Adrenal gland (tissue), 9 donors: ENCODE measurements at regions not wholly inside any gene's neighbourhood (a gene's known extent, or its start where the extent isn't known, plus 50 kb on each side); places are given as distances from the start of the nearest gene placed in this dataset.

Experiments used
- DNase-seq, 7 donors: peaks; one replicate each; pipeline ENCODE4 v3.0.0-alpha.2; 2019 to 2020
- H3K27ac ChIP-seq, 5 donors: fragments of 200-600 bp; sonication (generic) in 4 of 5; 1 replicate in 3 of 5; 2 replicates in 2 of 5; pipeline versions ENCODE4 v1.5.1 to v1.8.0; 2016 to 2020; ENCODE audit warnings: mild to moderate bottlenecking in 1 of 5
- H3K27me3 ChIP-seq: fragments of 200-600 bp; 2 replicates; pipeline ENCODE4 v1.8.0; 2021
- H3K36me3 ChIP-seq, 2 donors: fragments of 200-600 bp; replicated peaks in 1 of 2; 1 replicate in 1 of 2; 2 replicates in 1 of 2; pipeline versions ENCODE4 v1.5.1 to v1.8.0; 2018 to 2022
- H3K4me1 ChIP-seq, 2 donors: fragments of 200-600 bp; replicated peaks in 1 of 2; 1 replicate in 1 of 2; 2 replicates in 1 of 2; pipeline versions ENCODE4 v1.5.1 to v1.8.0; 2018 to 2021
- H3K4me3 ChIP-seq, 4 donors: fragments of 200-600 bp; sonication (generic) in 3 of 4; one replicate each; pipeline ENCODE4 v1.5.1; 2016 to 2018
- H3K9me3 ChIP-seq, 3 donors: fragments of 200-600 bp; sonication (generic) in 1 of 3; replicated peaks in 1 of 3; 1 replicate in 2 of 3; 2 replicates in 1 of 3; pipeline versions ENCODE4 v1.5.1 to v1.8.0; 2016 to 2021
- CTCF ChIP-seq, 6 experiments: fragments of 450-650 bp in 4 of 6; fragments of 200-600 bp in 2 of 6; sonication (generic) in 1 of 6; IDR thresholded peaks; 1 replicate in 5 of 6; 2 replicates in 1 of 6; pipeline versions ENCODE4 v1.5.1 to v1.8.0; 2016 to 2021; ENCODE audit warnings: antibody characterized with exemption in 6 of 6, mild to moderate bottlenecking in 2 of 6, moderate library complexity in 1 of 6
- POLR2A ChIP-seq, 2 donors: fragments of 450-650 bp; IDR thresholded peaks; one replicate each; pipeline ENCODE4 v1.6.1; 2017; ENCODE audit warnings: antibody characterized with exemption in 2 of 2, mild to moderate bottlenecking in 2 of 2, moderate library complexity in 1 of 2
- WGBS, 4 donors: extraction: QIAGEN DNeasy Blood & Tissue Kit in 2 of 4; methylation state at CpG; one replicate each; pipeline versions ENCODE4 v1.1.5 to v1.1.7; 2013 to 2017; 5-methylcytosine and 5-hydroxymethylcytosine counted together
- intact Hi-C, 2 donors: fragments of 100-400 bp; cut with DNase I; formaldehyde crosslinking; loops; one replicate each; pipeline versions ENCODE4 v1.14.1 to v1.15.0; 2022 to 2023
- donor health status: healthy with polysubstance abuse.
- donor health status: Bipolar disorder and iron deficiency.
- donor health status: DM: yes; HTN: yes; CAD: no.
- donor health status: DM: no; HTN: no; CAD: no.
- donor health status: DM: no; HTN: no; CAD: no.

GRCh38 chr2:216260629-216261028, 111.7 kb downstream of the MARCHF4 start:
- H3K36me3 ChIP-seq, result no peaks in the 10 kb centered on the region
- H3K27ac ChIP-seq, result no peak overlapping the region
- WGBS, 4 donors, result 75 to 92% (median 88%) methylated on average over 4 of the region's 4 CpGs
- no peak for TF ChIP-seq POLR2A (IDR thresholded peaks at IDR 0.05)
- TF ChIP-seq CTCF (IDR thresholded peaks at IDR 0.05), result no peak
- no peaks in the 10 kb centered on the region for H3K4me1 ChIP-seq
- intact Hi-C loops, result no loop called here
- no peak for DNase-seq
- no peaks in the 10 kb centered on the region for H3K9me3 ChIP-seq
- no peaks in the 10 kb centered on the region for H3K27me3 ChIP-seq
- H3K4me3 ChIP-seq, result no peak overlapping the region

GRCh38 chr2:216259081-216259480, 113.2 kb downstream of the MARCHF4 start:
- no peaks in the 10 kb centered on the region for H3K9me3 ChIP-seq
- H3K36me3 ChIP-seq, result no peaks in the 10 kb centered on the region
- TF ChIP-seq CTCF (IDR thresholded peaks at IDR 0.05) (no peak), POLR2A (IDR thresholded peaks at IDR 0.05) (no peak)
- WGBS, 4 donors, result 87 to 94% (median 91%) methylated on average over 8 of the region's 8 CpGs
- no peaks in the 10 kb centered on the region for H3K27me3 ChIP-seq
- intact Hi-C loops, result no loop called here
- no peaks in the 10 kb centered on the region for H3K4me1 ChIP-seq
- H3K27ac ChIP-seq, result no peak overlapping the region
- no peak for DNase-seq
- no peak overlapping the region for H3K4me3 ChIP-seq

- DNase-seq, result no peak
- Histone ChIP-seq H3K27ac (no peak overlapping the region), H3K36me3 (no peaks in the 10 kb centered on the region), H3K9me3 (no peaks in the 10 kb centered on the region), H3K27me3 (no peaks in the 10 kb centered on the region), H3K4me1 (no peaks in the 10 kb centered on the region), H3K4me3 (no peak overlapping the region)
- intact Hi-C loops, result no loop called here
- WGBS, 4 donors, result 67 to 86% (median 80%) methylated on average over 3 of the region's 3 CpGs
- TF ChIP-seq CTCF (IDR thresholded peaks at IDR 0.05) (no peak), POLR2A (IDR thresholded peaks at IDR 0.05) (no peak)
Measured at GRCh38 chr2:216257089-216257488, 115.2 kb downstream of the MARCHF4 start.
